Right lung (tissue), 2 donors: ENCODE measurements at regions not wholly inside any gene's neighbourhood (a gene's known extent, or its start where the extent isn't known, plus 50 kb on each side); places are given as distances from the start of the nearest gene placed in this dataset.

Experiments used
- DNase-seq, 2 donors: peaks; one replicate each; pipeline ENCODE4 v3.0.0-alpha.2; 2013

GRCh38 chr5:143870362-143870761 lies 58.4 kb downstream of the HMHB1 start:
- no peak for DNase-seq

DNA sequence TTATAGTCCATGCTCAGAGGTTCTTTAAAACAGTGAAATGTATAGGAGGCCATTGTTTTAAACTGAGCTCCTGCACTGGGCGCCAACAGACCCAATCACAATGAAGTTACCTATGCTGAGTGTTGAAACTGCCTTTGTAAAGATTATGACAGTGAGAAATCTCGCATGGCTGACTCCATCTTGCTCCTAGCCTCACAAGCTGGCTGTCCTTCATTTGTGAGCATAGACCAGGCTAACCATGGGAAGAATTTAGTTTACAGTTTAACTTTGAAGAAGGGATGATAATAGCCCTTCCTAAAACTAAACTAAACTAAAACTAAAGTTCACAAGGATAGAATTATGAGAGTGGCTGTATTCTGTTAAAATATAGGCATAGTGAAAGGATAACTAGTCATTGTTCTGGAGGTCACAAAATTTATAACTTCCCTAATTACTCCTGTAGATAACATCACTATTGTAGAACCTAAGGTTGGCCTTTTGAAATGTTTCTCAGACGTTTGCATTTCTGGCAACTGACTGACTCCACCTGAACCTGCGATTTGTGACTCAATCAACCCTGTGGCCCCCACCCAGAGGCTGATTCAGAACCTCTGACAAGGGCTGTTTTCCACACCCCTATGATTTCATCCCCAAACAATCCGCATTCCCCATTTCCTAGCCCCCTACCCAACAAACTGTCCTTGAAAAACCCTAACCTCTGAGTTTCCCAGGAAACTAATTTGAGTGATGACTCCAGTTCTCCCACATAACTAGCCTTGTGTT lies 59.1 kb downstream of the HMHB1 start:
- DNase-seq: no peak

DNA sequence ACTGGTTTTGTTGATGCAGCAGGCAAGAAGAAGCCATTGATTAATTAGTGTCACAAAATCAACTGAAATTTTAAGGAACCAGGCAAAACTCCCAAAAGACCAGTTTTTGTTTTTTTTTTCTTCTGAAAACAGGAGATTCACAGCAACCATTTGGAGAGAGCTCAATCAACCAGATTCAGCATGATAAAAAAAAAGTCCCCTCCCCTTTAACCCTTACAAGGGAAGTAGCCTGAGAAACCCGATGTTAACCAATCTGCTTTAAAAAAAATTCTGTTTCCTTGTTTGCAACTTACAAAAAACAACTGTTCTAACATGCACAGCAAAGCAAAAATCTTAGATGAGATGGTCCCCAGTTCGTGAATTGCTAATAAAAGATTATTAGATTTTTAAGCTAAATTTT lies 59.7 kb downstream of the HMHB1 start:
- no peak for DNase-seq

GRCh38 chr5:143874312-143874711 lies 62.4 kb downstream of the HMHB1 start:
- DNase-seq: no peak

GRCh38 chr5:143877196-143877595 lies 65.2 kb downstream of the HMHB1 start:
- DNase-seq: no peak

- no peak for DNase-seq
These were observed 66.5 kb downstream of the HMHB1 start for GRCh38 chr5:143878430-143878829.

DNA sequence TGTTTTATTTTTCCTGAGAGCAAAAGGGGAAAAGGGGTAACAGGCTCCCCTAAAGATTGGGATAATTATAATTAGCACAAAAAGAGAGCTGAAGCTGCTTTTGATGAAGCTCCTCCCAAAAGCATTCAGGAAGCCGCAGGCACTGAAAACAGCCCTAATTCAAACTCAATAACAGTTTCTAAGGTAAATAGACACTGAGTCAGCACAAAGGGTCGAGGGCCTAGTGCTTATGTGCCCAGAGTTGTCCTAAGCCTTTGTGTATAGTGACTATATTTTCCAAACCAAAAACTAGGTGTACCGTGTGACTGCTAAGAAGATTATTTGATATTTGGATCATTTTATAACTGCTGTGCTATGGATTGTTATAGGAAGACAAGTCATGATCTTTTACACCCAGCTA lies 67.7 kb downstream of the HMHB1 start:
- no peak for DNase-seq

DNA sequence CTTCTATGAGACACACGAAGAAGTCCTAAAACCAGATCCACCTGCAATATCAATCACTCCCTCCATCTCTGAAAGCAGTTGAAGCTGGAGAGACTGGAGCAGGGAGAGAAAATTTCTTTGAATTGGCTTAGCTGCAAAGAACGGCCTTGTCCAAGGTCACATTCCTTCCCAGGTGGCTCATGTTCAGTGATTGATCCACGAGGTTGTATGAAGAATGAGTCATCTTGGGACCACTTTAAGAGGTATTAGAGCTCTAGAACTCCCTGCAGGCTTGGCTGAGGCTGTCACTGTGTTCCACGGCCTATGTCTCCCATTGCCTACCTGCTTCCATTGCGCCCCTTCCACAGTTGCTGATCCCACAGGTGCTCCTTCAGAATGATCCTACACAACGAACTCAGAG lies 68.2 kb downstream of the HMHB1 start:
- DNase-seq: no peak

- DNase-seq: no peak
These were observed 70.6 kb downstream of the HMHB1 start for GRCh38 chr5:143882520-143882919.

GRCh38 chr5:143886096-143886495 lies 74.1 kb downstream of the HMHB1 start:
- DNase-seq: no peak

DNA sequence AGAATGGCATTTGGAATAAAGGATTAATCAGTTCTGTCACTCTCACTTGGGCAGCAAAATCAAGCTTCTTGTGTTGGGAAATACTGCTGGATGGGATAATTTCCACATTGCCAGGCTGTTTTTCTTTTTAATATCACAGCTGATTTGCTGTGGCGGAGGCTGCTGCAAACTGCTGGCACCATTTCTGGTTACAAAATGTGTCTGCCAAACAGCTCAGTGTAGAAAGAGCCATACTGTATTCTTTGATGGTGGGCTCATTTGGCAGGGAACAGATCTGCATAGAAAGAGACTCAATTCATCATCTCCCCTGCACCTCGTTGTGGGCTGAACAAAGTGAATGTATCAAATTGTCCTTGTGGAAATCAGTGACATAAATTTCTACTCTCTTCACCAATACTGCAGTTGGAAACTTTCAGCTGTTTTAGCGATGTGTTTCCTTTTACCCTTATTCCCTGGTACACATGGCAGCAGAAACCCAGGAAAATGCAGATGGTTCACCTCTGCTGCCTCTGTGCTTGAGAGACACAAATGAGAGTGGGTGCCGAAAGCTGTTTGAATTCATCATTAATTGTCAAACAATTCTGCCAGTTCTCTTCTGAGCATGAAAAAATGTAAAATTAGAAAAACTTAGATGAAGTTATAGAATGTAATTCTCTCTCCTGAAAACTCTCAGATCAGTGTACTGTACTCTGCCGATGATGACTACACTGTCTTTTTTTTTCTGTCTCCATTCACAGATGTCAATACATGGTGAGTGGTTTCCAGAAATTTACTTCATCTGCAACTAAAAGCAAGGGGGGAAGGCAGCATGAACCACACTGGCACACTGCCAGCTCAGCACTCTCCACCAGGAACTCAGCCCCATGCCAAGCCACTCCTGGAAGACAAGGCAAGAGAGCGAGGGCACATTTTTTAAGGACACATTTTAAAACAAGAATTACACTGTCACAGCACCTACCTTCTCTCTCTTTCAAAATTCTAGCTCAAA lies 75.0 kb downstream of the HMHB1 start:
- peak; percentile 55 for DNase-seq

DNA sequence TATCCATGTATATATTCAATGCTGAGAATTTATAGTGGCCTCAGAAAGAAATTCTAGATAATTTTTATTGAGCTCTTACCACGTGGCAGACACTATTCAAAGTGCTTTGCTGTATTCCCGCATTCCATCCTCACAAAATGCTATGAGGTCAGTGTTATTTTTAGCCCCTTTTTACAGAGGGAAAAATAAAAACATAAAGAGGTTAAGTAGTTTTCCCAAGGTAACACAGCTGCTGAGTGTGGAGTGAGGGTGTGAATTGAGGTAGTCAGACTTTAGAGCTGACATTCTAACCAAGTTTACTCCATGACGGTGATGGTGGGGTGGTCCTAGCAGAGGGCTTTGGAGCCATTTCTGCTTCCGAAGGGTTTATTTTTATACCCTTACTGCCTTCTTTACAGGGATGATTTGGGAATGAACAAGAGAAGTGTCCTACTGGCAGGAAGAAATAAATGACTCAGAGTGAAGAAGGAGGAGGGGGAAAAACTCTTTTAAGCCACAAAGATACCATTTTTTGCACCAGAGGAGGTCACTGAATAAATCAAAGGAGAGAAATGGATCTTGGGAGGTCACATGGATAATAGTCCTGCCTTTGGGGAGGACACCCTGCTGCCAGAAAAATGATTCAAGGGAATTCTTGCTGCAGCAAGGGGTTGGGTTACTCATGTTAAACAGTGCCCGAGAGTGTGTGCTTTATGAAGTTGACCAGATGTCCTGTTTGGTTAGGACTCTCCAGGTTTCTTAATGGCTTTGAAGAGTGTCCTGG lies 76.1 kb downstream of the HMHB1 start:
- DNase-seq: no peak

- DNase-seq: no peak
These were observed 77.0 kb downstream of the HMHB1 start for GRCh38 chr5:143888912-143889311.

GRCh38 chr5:143889986-143890385 lies 78.0 kb downstream of the HMHB1 start:
- DNase-seq: no peak

GRCh38 chr5:143890487-143890886 lies 78.5 kb downstream of the HMHB1 start:
- no peak for DNase-seq

DNA sequence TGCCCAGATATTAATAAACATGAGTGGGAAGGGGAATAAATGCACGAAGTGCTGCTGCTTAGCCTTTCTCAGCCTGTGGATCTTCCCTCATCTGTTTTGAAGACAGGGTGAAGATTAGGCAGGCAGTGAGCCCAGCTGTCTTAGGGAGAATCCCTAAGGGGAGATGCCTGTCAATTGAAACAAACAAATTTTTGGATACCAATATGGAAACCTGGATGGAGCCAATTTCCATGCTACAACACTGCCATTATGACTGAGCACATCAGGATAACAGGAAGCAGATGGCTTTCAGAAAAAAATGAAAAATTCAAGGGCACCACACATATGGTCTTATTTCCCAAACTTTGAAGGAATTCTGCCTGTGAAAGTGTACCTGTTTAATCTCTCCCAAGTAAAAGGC lies 80.3 kb downstream of the HMHB1 start:
- no peak for DNase-seq

DNA sequence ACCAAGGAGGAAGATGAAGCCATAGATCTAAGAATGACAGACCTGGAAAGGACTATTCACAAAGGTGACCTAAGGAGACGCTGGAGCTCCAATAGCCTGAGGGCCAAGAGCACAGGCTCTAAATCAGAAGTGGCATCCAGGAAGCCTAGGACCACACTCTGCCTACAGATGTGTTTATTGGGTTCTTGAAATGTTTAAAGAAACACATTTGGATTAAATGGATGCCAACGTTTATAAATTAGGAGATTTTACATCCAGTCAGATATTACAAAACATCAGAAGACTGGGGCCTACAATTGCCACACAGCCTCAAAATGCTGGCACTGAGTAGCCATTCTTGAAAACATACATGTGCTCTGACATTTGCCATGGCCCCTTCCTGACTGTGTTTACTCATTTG lies 80.9 kb downstream of the HMHB1 start:
- no peak for DNase-seq

GRCh38 chr5:143893638-143894037 lies 81.7 kb downstream of the HMHB1 start:
- no peak for DNase-seq

- DNase-seq: no peak
These were observed 84.6 kb downstream of the HMHB1 start for GRCh38 chr5:143896516-143896915.

DNA sequence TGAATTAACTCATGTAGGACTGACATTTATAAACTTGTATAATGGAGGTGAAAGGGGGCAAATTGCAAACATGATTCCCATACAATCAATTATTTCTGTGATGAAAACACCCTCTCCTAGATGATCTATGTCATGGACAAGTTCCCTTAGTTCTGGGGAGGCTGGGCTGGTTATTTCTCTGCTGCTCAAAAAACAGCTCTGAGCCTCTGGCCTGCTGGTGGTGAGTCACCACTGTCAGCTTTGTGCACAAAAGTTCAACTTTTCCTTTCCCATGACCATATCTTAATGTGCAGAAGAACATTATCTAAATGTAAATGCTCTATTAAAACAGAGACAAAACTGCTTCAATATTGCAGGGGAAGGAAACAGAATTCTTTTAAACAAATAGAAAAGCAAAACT lies 85.0 kb downstream of the HMHB1 start:
- no peak for DNase-seq

- no peak for DNase-seq
These were observed 86.4 kb downstream of the HMHB1 start for GRCh38 chr5:143898381-143898780.

GRCh38 chr5:143898916-143899591 lies 87.1 kb downstream of the HMHB1 start:
- DNase-seq: no peak
